ENCODE measurements at regions not wholly inside any gene's neighbourhood (a gene's known extent, or its start where the extent isn't known, plus 50 kb on each side); places are given as distances from the start of the nearest gene placed in this dataset.

DNA sequence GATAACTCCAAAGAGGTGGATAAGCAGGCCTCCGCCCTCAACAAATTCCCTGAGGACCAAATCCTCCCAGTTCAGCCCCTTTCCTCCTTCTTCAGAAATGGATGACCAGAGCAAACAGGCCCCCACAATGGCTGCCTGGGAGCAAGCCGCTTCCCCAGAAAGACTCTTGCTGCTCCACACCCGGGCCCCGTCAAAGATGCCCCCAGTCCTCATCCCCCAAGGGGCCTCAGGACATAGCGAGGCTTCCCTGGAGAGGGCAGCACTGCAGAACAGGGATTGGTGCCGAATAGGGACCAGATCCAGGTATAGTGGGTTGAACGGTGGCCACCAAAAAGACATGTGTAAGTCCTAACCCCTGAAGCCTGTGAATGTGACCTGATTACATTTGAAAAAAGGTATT, 502.3 kb downstream of the SHQ1 start:
- TF ChIP-seq, protein P1, sequence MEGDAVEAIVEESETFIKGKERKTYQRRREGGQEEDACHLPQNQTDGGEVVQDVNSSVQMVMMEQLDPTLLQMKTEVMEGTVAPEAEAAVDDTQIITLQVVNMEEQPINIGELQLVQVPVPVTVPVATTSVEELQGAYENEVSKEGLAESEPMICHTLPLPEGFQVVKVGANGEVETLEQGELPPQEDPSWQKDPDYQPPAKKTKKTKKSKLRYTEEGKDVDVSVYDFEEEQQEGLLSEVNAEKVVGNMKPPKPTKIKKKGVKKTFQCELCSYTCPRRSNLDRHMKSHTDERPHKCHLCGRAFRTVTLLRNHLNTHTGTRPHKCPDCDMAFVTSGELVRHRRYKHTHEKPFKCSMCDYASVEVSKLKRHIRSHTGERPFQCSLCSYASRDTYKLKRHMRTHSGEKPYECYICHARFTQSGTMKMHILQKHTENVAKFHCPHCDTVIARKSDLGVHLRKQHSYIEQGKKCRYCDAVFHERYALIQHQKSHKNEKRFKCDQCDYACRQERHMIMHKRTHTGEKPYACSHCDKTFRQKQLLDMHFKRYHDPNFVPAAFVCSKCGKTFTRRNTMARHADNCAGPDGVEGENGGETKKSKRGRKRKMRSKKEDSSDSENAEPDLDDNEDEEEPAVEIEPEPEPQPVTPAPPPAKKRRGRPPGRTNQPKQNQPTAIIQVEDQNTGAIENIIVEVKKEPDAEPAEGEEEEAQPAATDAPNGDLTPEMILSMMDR (IDR thresholded peaks at IDR 0.05 in 4 of 5, conservative IDR thresholded peaks at IDR 0.05 in 1 of 5) = no peak
- no peak for TF ChIP-seq POLR2A (IDR thresholded peaks at IDR 0.05)

All from gastrocnemius medialis (tissue), 4 donors.